ENCODE measurements at regions not wholly inside any gene's neighbourhood (a gene's known extent, or its start where the extent isn't known, plus 50 kb on each side); places are given as distances from the start of the nearest gene placed in this dataset.

DNA sequence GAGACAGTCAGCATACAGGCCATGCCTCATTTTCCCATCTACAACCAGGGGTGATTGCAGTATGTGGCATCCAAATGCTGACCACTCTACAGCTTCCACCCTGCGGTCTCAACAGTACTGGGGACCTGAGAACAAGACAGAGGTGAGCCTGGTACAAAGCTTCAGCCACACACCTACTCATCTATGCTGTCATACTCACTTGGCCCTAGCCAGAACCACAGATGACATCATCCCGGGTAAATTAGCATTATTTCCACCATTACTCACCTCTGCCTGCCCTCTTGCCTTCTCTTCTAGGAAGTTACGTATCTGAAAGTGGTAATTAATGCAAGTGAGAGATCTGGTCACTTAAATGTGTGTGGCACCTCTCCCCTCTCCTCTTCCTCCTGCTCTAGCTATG, 208.2 kb upstream of the ARL4C start:
- Histone ChIP-seq H3K27ac (no peak overlapping the region), H3K4me3 (no peak overlapping the region), H3K27me3 (replicated peaks; ENCODE audit: insufficient read depth) (no peaks in the 10 kb centered on the region), H3K9me3 (no peaks in the 10 kb centered on the region), H3K36me3 (no peaks in the 10 kb centered on the region), H3K4me1 (ENCODE audit: control insufficient read depth in 1 of 2, low read depth in 2 of 2) (no peaks in the 10 kb centered on the region)
- DNase-seq (ENCODE audit: low spot score) (no peak), ATAC-seq (ENCODE audit: insufficient number of reproducible peaks, low FRiP score, low read depth) (no peak)
- TF ChIP-seq, protein P1, sequence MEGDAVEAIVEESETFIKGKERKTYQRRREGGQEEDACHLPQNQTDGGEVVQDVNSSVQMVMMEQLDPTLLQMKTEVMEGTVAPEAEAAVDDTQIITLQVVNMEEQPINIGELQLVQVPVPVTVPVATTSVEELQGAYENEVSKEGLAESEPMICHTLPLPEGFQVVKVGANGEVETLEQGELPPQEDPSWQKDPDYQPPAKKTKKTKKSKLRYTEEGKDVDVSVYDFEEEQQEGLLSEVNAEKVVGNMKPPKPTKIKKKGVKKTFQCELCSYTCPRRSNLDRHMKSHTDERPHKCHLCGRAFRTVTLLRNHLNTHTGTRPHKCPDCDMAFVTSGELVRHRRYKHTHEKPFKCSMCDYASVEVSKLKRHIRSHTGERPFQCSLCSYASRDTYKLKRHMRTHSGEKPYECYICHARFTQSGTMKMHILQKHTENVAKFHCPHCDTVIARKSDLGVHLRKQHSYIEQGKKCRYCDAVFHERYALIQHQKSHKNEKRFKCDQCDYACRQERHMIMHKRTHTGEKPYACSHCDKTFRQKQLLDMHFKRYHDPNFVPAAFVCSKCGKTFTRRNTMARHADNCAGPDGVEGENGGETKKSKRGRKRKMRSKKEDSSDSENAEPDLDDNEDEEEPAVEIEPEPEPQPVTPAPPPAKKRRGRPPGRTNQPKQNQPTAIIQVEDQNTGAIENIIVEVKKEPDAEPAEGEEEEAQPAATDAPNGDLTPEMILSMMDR (IDR thresholded peaks at IDR 0.05): no peak

GRCh38 chr2:234703258-234703657, 206.4 kb upstream of the ARL4C start:
- Histone ChIP-seq H3K9me3 (no peaks in the 10 kb centered on the region), H3K27me3 (replicated peaks; ENCODE audit: insufficient read depth) (no peaks in the 10 kb centered on the region), H3K4me3 (no peak overlapping the region), H3K27ac (no peak overlapping the region), H3K36me3 (no peaks in the 10 kb centered on the region), H3K4me1 (ENCODE audit: control insufficient read depth in 1 of 2, low read depth in 2 of 2) (no peaks in the 10 kb centered on the region)
- DNase-seq (ENCODE audit: low spot score): no peak
- TF ChIP-seq, protein P1 (IDR thresholded peaks at IDR 0.05): no peak
- ATAC-seq (ENCODE audit: insufficient number of reproducible peaks, low FRiP score, low read depth): no peak

DNA sequence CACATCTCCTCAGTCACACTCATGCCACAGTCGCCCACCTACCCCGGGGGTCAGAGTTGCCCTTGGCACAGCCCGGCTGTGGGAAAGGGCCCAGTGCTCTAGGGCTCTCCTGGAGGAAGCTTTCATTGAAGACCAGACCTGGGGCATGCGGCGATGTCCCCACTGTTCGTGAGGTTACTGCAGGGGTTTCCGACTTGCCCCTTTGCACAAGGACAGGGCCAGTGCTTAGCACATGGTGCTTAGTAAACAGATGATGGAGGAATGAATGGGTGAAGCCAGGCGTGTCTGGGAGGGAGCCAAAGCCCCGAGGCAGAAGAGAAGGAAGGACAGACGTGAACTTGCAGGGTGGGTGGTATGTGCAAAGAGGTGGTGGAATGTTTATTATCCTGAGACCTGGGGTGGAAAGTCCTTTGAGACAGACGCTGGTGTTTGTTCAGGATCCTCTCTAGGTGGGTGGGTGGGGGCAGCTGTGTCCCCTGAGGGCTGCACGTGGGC, 205.9 kb upstream of the ARL4C start:
- Histone ChIP-seq H3K4me3 (no peak overlapping the region), H3K4me1 (ENCODE audit: control insufficient read depth in 1 of 2, low read depth in 2 of 2) (no peaks in the 10 kb centered on the region), H3K27me3 (replicated peaks; ENCODE audit: insufficient read depth) (no peaks in the 10 kb centered on the region), H3K27ac (no peak overlapping the region), H3K9me3 (peaks cover under 1% of the 10 kb centered on the region), H3K36me3 (no peaks in the 10 kb centered on the region)
- no peak for DNase-seq (ENCODE audit: low spot score)
- TF ChIP-seq, protein P1 (IDR thresholded peaks at IDR 0.05): no peak
- no peak for ATAC-seq (ENCODE audit: insufficient number of reproducible peaks, low FRiP score, low read depth)

DNA sequence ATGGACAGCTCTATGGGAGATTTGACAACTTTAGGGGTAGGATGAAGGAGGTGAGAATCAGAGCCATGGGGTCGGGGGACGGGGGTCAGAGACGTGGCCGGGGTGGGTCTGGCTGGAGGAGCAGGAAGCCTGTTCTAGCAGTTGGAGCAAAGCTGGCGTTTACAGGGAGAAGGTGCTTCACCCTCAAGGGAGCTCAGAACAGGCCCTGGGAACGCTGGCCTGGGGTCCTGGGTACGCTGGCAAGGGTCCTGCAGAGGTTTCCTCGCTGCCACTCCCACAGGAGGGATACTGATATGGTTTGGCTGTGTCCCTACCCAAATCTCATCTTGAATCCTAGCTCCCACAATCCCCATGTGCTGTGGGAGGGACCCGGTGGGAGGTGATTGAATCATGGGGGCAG, 205.0 kb upstream of the ARL4C start:
- TF ChIP-seq, protein P1 (IDR thresholded peaks at IDR 0.05): no peak
- DNase-seq (ENCODE audit: low spot score) (no peak), ATAC-seq (ENCODE audit: insufficient number of reproducible peaks, low FRiP score, low read depth) (no peak)
- Histone ChIP-seq H3K9me3 (peaks cover 6% of the 10 kb centered on the region), H3K4me3 (no peak overlapping the region), H3K4me1 (ENCODE audit: control insufficient read depth in 1 of 2, low read depth in 2 of 2) (no peaks in the 10 kb centered on the region), H3K27me3 (replicated peaks; ENCODE audit: insufficient read depth) (no peaks in the 10 kb centered on the region), H3K36me3 (no peaks in the 10 kb centered on the region), H3K27ac (no peak overlapping the region)

DNA sequence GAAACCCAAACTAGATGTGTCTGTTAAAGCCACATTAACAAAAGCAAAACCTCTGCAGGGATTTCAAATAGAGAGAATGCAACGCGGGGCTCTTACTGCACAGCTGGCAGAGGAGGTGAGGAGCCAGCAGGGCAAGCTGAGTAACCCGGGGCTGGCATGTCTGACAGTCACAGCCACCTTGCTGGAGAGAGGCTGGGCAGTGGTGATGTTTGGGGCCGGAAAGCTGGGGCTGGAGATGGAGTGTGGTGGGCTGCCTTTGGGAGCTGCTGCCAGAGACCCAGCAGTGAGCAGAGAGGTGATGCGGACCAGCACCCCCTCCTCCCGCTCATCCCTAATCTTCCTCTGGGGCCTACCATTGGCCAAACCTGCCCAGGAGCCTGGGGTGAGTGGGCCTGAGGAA, 204.5 kb upstream of the ARL4C start:
- ATAC-seq (ENCODE audit: insufficient number of reproducible peaks, low FRiP score, low read depth) (no peak), DNase-seq (ENCODE audit: low spot score) (no peak)
- Histone ChIP-seq H3K36me3 (no peaks in the 10 kb centered on the region), H3K27me3 (replicated peaks; ENCODE audit: insufficient read depth) (no peaks in the 10 kb centered on the region), H3K4me1 (ENCODE audit: control insufficient read depth in 1 of 2, low read depth in 2 of 2) (no peaks in the 10 kb centered on the region), H3K27ac (no peak overlapping the region), H3K4me3 (no peak overlapping the region), H3K9me3 (peaks cover 6% of the 10 kb centered on the region)
- TF ChIP-seq, protein P1 (IDR thresholded peaks at IDR 0.05): no peak
